H9 (cell line): ENCODE measurements at regions not wholly inside any gene's neighbourhood (a gene's known extent, or its start where the extent isn't known, plus 50 kb on each side); places are given as distances from the start of the nearest gene placed in this dataset.

Experiments used
- DNase-seq: peaks from one replicate; pipeline ENCODE4 v3.0.0-alpha.2; 2017
- H2AFZ ChIP-seq: one replicate; pipeline ENCODE4 v1.6.1; 2013; ENCODE audit warnings: mild to moderate bottlenecking, low read length, control low read depth, moderate library complexity
- H2AK5ac ChIP-seq: 2 replicates; pipeline ENCODE4 v1.6.1; 2013; ENCODE audit warnings: low read length, control low read depth, mixed read lengths; ENCODE audit not compliant: insufficient read length
- H2BK120ac ChIP-seq: one replicate; pipeline ENCODE4 v1.6.1; 2013; ENCODE audit warnings: low read depth, mild to moderate bottlenecking, low read length, control low read depth, inconsistent platforms; ENCODE audit not compliant: poor library complexity, severe bottlenecking
- H2BK12ac ChIP-seq: 2 replicates; pipeline ENCODE4 v1.6.1; 2013; ENCODE audit warnings: low read length, control low read depth, mixed read lengths, low read depth; ENCODE audit not compliant: insufficient read length
- H2BK15ac ChIP-seq: 2 replicates; pipeline ENCODE4 v1.6.1; 2013; ENCODE audit warnings: low read depth, low read length, control low read depth
- H2BK20ac ChIP-seq: one replicate; pipeline ENCODE4 v1.6.1; 2013; ENCODE audit warnings: low read depth, mild to moderate bottlenecking, low read length, control low read depth, inconsistent platforms; ENCODE audit not compliant: poor library complexity, severe bottlenecking
- H2BK5ac ChIP-seq: 2 replicates; pipeline ENCODE4 v1.6.1; 2013; ENCODE audit warnings: low read length, control low read depth, mixed read lengths; ENCODE audit not compliant: insufficient read length
- H3K14ac ChIP-seq: 2 replicates; pipeline ENCODE4 v1.6.1; 2013; ENCODE audit warnings: low read length, control low read depth; ENCODE audit not compliant: insufficient read depth
- H3K18ac ChIP-seq: 2 replicates; pipeline ENCODE4 v1.6.1; 2013; ENCODE audit warnings: low read depth, mild to moderate bottlenecking, mixed read lengths, low read length, control low read depth; ENCODE audit not compliant: insufficient read length
- H3K23ac ChIP-seq: 2 replicates; pipeline ENCODE4 v1.6.1; 2013; ENCODE audit warnings: low read length, control low read depth, mixed read lengths, low read depth; ENCODE audit not compliant: insufficient read length
- H3K23me2 ChIP-seq: 2 replicates; pipeline ENCODE4 v1.6.1; 2013; ENCODE audit warnings: low read depth, mild to moderate bottlenecking, mixed read lengths, low read length, control low read depth; ENCODE audit not compliant: insufficient read length, poor library complexity, severe bottlenecking
- H3K27ac ChIP-seq: 2 replicates; pipeline ENCODE4 v1.5.1; 2013; ENCODE audit warnings: low read length, control low read depth, mixed read lengths, low read depth; ENCODE audit not compliant: insufficient read length
- H3K27me3 ChIP-seq: 2 replicates; pipeline ENCODE4 v1.6.1; 2013; ENCODE audit warnings: low read length, control low read depth, inconsistent platforms; ENCODE audit not compliant: insufficient read depth
- H3K4ac ChIP-seq: 2 replicates; pipeline ENCODE4 v1.6.1; 2013; ENCODE audit warnings: low read depth, mild to moderate bottlenecking, control low read depth, inconsistent platforms, low read length, moderate library complexity
- H3K4me1 ChIP-seq: 2 replicates; pipeline ENCODE4 v1.6.1; 2013; ENCODE audit warnings: low read length, control low read depth, inconsistent platforms; ENCODE audit not compliant: insufficient read depth
- H3K4me2 ChIP-seq: 2 replicates; pipeline ENCODE4 v1.6.1; 2013; ENCODE audit warnings: low read length, control low read depth, mixed read lengths; ENCODE audit not compliant: insufficient read length, insufficient read depth
- H3K56ac ChIP-seq: 2 replicates; pipeline ENCODE4 v1.6.1; 2013; ENCODE audit warnings: low read depth, mild to moderate bottlenecking, mixed read lengths, low read length, control low read depth; ENCODE audit not compliant: insufficient read length
- H3K79me1 ChIP-seq: 2 replicates; pipeline ENCODE4 v1.6.1; 2013; ENCODE audit warnings: low read depth, mild to moderate bottlenecking, moderate library complexity, low read length, control low read depth, inconsistent platforms; ENCODE audit not compliant: insufficient read depth, poor library complexity, severe bottlenecking
- H3K79me2 ChIP-seq: 2 replicates; pipeline ENCODE4 v1.6.1; 2013; ENCODE audit warnings: low read length, control low read depth, inconsistent platforms; ENCODE audit not compliant: insufficient read depth
- H3K9ac ChIP-seq: 2 replicates; pipeline ENCODE4 v1.6.1; 2013; ENCODE audit warnings: low read length, control low read depth, mixed read lengths; ENCODE audit not compliant: insufficient read length; ENCODE audit errors: extremely low read depth
- H3K9me3 ChIP-seq: one replicate; pipeline ENCODE4 v1.6.1; 2013; ENCODE audit warnings: low read depth, low read length, inconsistent platforms; ENCODE audit not compliant: control insufficient read depth
- H3T11ph ChIP-seq: one replicate; pipeline ENCODE4 v1.6.1; 2013; ENCODE audit warnings: mild to moderate bottlenecking, low read length, control low read depth, inconsistent platforms
- H4K20me1 ChIP-seq: one replicate; pipeline ENCODE4 v1.6.1; 2013; ENCODE audit not compliant: control insufficient read depth, insufficient read length, insufficient read depth
- H4K5ac ChIP-seq: 2 replicates; pipeline ENCODE4 v1.6.1; 2013; ENCODE audit warnings: low read depth, mild to moderate bottlenecking, mixed read lengths, low read length, control low read depth; ENCODE audit not compliant: insufficient read length
- H4K8ac ChIP-seq: replicated peaks from 2 replicates; pipeline ENCODE4 v1.6.1; 2013; ENCODE audit warnings: low read length, control low read depth, mixed read lengths, low read depth; ENCODE audit not compliant: insufficient read length
- H4K91ac ChIP-seq: 2 replicates; pipeline ENCODE4 v1.6.1; 2013; ENCODE audit warnings: low read depth, mild to moderate bottlenecking, moderate library complexity, mixed read lengths, low read length, control low read depth; ENCODE audit not compliant: insufficient read length
- H3K27ac Mint-ChIP-seq, 3 experiments: 2 replicates in 2 of 3; 3 replicates in 1 of 3; pipeline ENCODE4 v1.8.0; 2020 to 2021; ENCODE audit warnings: mixed read lengths in 3 of 3, mild to moderate bottlenecking in 1 of 3, moderate library complexity in 1 of 3
- H3K27me3 Mint-ChIP-seq: 2 replicates; pipeline ENCODE4 v1.8.0; 2021; ENCODE audit warnings: low read depth, mild to moderate bottlenecking, moderate library complexity, mixed read lengths
- H3K36me3 Mint-ChIP-seq, 3 experiments: 2 replicates in 2 of 3; 3 replicates in 1 of 3; pipeline ENCODE4 v1.8.0; 2020 to 2021; ENCODE audit warnings: low read depth in 3 of 3, mixed read lengths in 3 of 3; ENCODE audit not compliant: insufficient read depth in 1 of 3
- H3K4me1 Mint-ChIP-seq, 2 experiments: 2 replicates each; pipeline ENCODE4 v1.8.0; 2020; ENCODE audit warnings: mixed read lengths in 2 of 2
- H3K4me3 Mint-ChIP-seq, 2 experiments: 2 replicates in 1 of 2; 3 replicates in 1 of 2; pipeline ENCODE4 v1.8.0; 2020 to 2021; ENCODE audit warnings: mild to moderate bottlenecking in 2 of 2, mixed read lengths in 2 of 2, moderate library complexity in 1 of 2
- H3K9me3 Mint-ChIP-seq, 2 experiments: 2 replicates in 1 of 2; 3 replicates in 1 of 2; pipeline ENCODE4 v1.8.0; 2020; ENCODE audit warnings: mild to moderate bottlenecking in 2 of 2, mixed read lengths in 2 of 2, moderate library complexity in 1 of 2
- CTCF ChIP-seq: fragments of 200-600 bp; sonication (generic); conservative IDR thresholded peaks from 3 replicates; pipeline ENCODE4 v1.8.0; 2021; ENCODE audit warnings: antibody characterized with exemption, mild to moderate bottlenecking
- WGBS: extraction: QIAGEN DNeasy Blood & Tissue Kit; methylation state at CpG from one replicate; pipeline ENCODE4 v1.1.7; 2013; ENCODE audit warnings: missing lambda C conversion rate, low lambda C conversion rate, mixed read lengths; ENCODE audit not compliant: insufficient read length; ENCODE audit errors: extremely low coverage; 5-methylcytosine and 5-hydroxymethylcytosine counted together

DNA sequence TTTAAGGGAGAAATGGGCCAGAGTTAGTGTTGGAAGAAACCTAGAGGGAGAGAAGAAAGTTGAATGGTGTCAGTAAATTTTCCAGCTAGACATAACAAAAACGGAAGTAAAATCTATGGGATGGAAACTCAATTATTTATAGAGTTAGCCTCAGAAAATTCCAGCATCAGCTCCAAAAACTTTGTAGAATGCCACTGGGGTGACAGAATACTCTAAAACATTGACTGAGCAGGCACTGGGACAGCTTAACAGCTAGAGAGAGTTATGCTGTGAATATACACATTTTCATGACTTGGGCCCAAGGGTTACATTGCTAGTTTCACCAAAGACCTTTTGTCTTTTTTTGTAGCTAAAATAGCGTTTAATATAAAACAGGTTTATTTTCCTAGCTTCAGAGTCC is 226.3 kb downstream of the PHLDA1 start:
- no peak overlapping the region for H4K8ac ChIP-seq
- no peak overlapping the region for H2BK5ac ChIP-seq
- peaks cover 1% of the 10 kb centered on the region; the same call in 1 of the 2 replicates for H3K27me3 Mint-ChIP-seq
- H3T11ph ChIP-seq = no peak overlapping the region
- no CpG with 5 or more reads among the region's 2 CpGs for WGBS
- no peak overlapping the region for H2AK5ac ChIP-seq
- no peaks in the 10 kb centered on the region for H3K23me2 ChIP-seq
- H3K79me1 ChIP-seq = no peaks in the 10 kb centered on the region
- H2BK12ac ChIP-seq = no peak overlapping the region
- H4K20me1 ChIP-seq = no peaks in the 10 kb centered on the region
- no peak overlapping the region for H3K4ac ChIP-seq
- H3K56ac ChIP-seq = no peak overlapping the region
- no peak overlapping the region for H3K4me3 Mint-ChIP-seq
- H2BK120ac ChIP-seq = no peak overlapping the region
- H3K9me3 Mint-ChIP-seq = peaks cover 8 to 18% of the 10 kb centered on the region in 2 experiments; a peak in 4 of 5 replicates
- no peak overlapping the region for H3K14ac ChIP-seq
- no peak for DNase-seq
- no peaks in the 10 kb centered on the region for H3K4me1 ChIP-seq
- no peak overlapping the region for H2BK20ac ChIP-seq
- no peak overlapping the region for H3K9ac ChIP-seq
- no peak overlapping the region for H3K18ac ChIP-seq
- H3K27me3 ChIP-seq = no peaks in the 10 kb centered on the region; the same call in 1 of the 2 replicates
- no peak overlapping the region for H2AFZ ChIP-seq
- no peak overlapping the region for H4K91ac ChIP-seq
- no peak overlapping the region for H3K27ac ChIP-seq
- H3K27ac Mint-ChIP-seq = no peak overlapping the region
- no peaks in the 10 kb centered on the region for H3K79me2 ChIP-seq
- H3K23ac ChIP-seq = no peak overlapping the region
- no peak for TF ChIP-seq CTCF
- peaks cover 0 to 10% (median 7%) of the 10 kb centered on the region in 3 experiments; a peak in 6 of 7 replicates for H3K36me3 Mint-ChIP-seq
- H2BK15ac ChIP-seq = no peak overlapping the region
- no peak overlapping the region for H3K4me2 ChIP-seq
- H3K9me3 ChIP-seq = no peaks in the 10 kb centered on the region
- peaks cover 17 to 18% of the 10 kb centered on the region in 2 experiments for H3K4me1 Mint-ChIP-seq
- H4K5ac ChIP-seq = no peak overlapping the region
